ENCODE measurements at regions not wholly inside any gene's neighbourhood (a gene's known extent, or its start where the extent isn't known, plus 50 kb on each side); places are given as distances from the start of the nearest gene placed in this dataset.

- TF ChIP-seq CTCF (IDR thresholded peaks at IDR 0.05; ENCODE audit: low read depth, low read length) = no peak
- DNase-seq (ENCODE audit: low read depth, low spot score) = no peak
- in situ Hi-C loops (cut with HindIII; ENCODE audit: low sequenced_read_pairs) = no loop called here
- no peak overlapping the region for H3K4me3 ChIP-seq (ENCODE audit: low read depth, low read length)
Observed at GRCh38 chr5:20528471-20528870, 540.5 kb upstream of the CDH18 start.

- peak; percentile 74 for DNase-seq (ENCODE audit: low read depth, low spot score)
- no peak overlapping the region for H3K4me3 ChIP-seq (ENCODE audit: low read depth, low read length)
- in situ Hi-C loops (cut with HindIII; ENCODE audit: low sequenced_read_pairs) = no loop called here
- no peak for TF ChIP-seq CTCF (IDR thresholded peaks at IDR 0.05; ENCODE audit: low read depth, low read length)
Observed at GRCh38 chr5:20524991-20525529, 537.1 kb upstream of the CDH18 start.

GRCh38 chr5:20522905-20523482 lies 535.0 kb upstream of the CDH18 start:
- H3K4me3 ChIP-seq (ENCODE audit: low read depth, low read length) = no peak overlapping the region
- in situ Hi-C loops (cut with HindIII; ENCODE audit: low sequenced_read_pairs) = no loop called here
- no peak for TF ChIP-seq CTCF (IDR thresholded peaks at IDR 0.05; ENCODE audit: low read depth, low read length)
- DNase-seq (ENCODE audit: low read depth, low spot score) = no peak

- TF ChIP-seq CTCF (IDR thresholded peaks at IDR 0.05; ENCODE audit: low read depth, low read length) = no peak
- no peak for DNase-seq (ENCODE audit: low read depth, low spot score)
- in situ Hi-C loops (cut with HindIII; ENCODE audit: low sequenced_read_pairs) = no loop called here
- H3K4me3 ChIP-seq (ENCODE audit: low read depth, low read length) = no peak overlapping the region
Observed at GRCh38 chr5:20515606-20516005, 527.6 kb upstream of the CDH18 start.

- DNase-seq (ENCODE audit: low read depth, low spot score) = no peak
- no peak overlapping the region for H3K4me3 ChIP-seq (ENCODE audit: low read depth, low read length)
- no peak for TF ChIP-seq CTCF (IDR thresholded peaks at IDR 0.05; ENCODE audit: low read depth, low read length)
- in situ Hi-C loops (cut with HindIII; ENCODE audit: low sequenced_read_pairs) = no loop called here
Observed at GRCh38 chr5:20514145-20514544, 526.1 kb upstream of the CDH18 start.

GRCh38 chr5:20500546-20500945 lies 512.5 kb upstream of the CDH18 start:
- no peak for TF ChIP-seq CTCF (IDR thresholded peaks at IDR 0.05; ENCODE audit: low read depth, low read length)
- in situ Hi-C loops (cut with HindIII; ENCODE audit: low sequenced_read_pairs) = no loop called here
- H3K4me3 ChIP-seq (ENCODE audit: low read depth, low read length) = no peak overlapping the region
- DNase-seq (ENCODE audit: low read depth, low spot score) = no peak
